Neural progenitor cell (in vitro differentiated cells): ENCODE measurements at regions not wholly inside any gene's neighbourhood (a gene's known extent, or its start where the extent isn't known, plus 50 kb on each side); places are given as distances from the start of the nearest gene placed in this dataset.

Experiments
- EZH2 ChIP-seq: fragments of 200-600 bp; sonication (generic); IDR thresholded peaks from 2 replicates; pipeline ENCODE4 v1.6.1; 2017; ENCODE audit warnings: antibody characterized with exemption, mild to moderate bottlenecking, moderate library complexity
- TF ChIP-seq, protein P1 (sequence below): fragments of 200-600 bp; sonication (generic); IDR thresholded peaks from 2 replicates; pipeline ENCODE4 v1.5.1; 2017; ENCODE audit warnings: antibody characterized with exemption, mild to moderate bottlenecking

DNA sequence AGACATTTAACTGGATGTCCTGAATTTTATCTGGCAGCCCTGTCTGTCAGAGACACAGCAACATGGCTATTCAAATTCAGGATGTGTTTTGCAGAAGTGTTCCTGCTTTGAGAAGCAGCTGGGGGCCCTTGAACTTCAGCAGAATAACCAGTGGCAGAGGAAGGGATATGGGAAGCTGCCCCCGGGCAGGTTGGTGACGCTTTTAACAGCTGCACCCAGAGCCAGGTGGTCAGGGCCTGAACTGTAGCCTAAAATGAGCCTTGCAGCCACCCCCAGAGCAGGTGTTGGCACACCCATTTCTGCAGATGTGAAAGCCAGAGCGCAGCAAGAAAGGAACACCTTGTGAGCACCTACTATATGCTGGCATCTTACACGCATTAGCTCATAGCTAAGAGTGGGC is 128.7 kb upstream of the BOD1 start:
- TF ChIP-seq, protein P1, sequence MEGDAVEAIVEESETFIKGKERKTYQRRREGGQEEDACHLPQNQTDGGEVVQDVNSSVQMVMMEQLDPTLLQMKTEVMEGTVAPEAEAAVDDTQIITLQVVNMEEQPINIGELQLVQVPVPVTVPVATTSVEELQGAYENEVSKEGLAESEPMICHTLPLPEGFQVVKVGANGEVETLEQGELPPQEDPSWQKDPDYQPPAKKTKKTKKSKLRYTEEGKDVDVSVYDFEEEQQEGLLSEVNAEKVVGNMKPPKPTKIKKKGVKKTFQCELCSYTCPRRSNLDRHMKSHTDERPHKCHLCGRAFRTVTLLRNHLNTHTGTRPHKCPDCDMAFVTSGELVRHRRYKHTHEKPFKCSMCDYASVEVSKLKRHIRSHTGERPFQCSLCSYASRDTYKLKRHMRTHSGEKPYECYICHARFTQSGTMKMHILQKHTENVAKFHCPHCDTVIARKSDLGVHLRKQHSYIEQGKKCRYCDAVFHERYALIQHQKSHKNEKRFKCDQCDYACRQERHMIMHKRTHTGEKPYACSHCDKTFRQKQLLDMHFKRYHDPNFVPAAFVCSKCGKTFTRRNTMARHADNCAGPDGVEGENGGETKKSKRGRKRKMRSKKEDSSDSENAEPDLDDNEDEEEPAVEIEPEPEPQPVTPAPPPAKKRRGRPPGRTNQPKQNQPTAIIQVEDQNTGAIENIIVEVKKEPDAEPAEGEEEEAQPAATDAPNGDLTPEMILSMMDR = no peak
- no peak for TF ChIP-seq EZH2
